Body of pancreas (tissue), 4 donors: ENCODE measurements at regions not wholly inside any gene's neighbourhood (a gene's known extent, or its start where the extent isn't known, plus 50 kb on each side); places are given as distances from the start of the nearest gene placed in this dataset.

ENCODE experiments used
- POLR2A ChIP-seq, 3 donors: fragments of 450-650 bp; IDR thresholded peaks; one replicate each; pipeline ENCODE4 v1.6.1; 2016; ENCODE audit warnings: antibody characterized with exemption in 3 of 3, mild to moderate bottlenecking in 2 of 3
- TF ChIP-seq, protein P1 (sequence below), 7 experiments: fragments of 450-650 bp in 4 of 7; fragments of 200-600 bp in 3 of 7; sonication (generic) in 3 of 7; IDR thresholded peaks; one replicate each; pipeline ENCODE4 v1.5.1; 2016 to 2019; ENCODE audit warnings: antibody characterized with exemption in 7 of 7

DNA sequence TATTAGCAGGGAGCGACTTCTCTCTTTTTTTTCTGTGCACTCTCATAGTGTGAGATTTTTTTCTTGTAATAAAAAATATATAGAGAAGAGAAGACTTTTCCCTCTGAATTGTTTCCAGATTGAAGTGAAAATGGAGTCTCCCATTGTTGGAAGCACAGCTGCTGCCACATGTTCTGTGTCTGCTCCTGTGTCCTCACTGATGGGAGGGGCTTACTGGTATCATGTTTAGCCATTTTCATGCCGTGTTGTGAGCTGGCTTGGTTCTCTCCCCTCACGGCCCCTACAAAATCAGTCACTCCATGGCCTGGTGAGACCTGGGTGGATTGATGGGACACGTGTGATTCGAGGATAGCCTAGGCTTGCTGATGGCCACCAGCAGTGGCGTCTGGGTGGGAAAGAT, 379.7 kb upstream of the DDHD1 start:
- no peak for TF ChIP-seq POLR2A (IDR thresholded peaks at IDR 0.05)
- TF ChIP-seq, protein P1, sequence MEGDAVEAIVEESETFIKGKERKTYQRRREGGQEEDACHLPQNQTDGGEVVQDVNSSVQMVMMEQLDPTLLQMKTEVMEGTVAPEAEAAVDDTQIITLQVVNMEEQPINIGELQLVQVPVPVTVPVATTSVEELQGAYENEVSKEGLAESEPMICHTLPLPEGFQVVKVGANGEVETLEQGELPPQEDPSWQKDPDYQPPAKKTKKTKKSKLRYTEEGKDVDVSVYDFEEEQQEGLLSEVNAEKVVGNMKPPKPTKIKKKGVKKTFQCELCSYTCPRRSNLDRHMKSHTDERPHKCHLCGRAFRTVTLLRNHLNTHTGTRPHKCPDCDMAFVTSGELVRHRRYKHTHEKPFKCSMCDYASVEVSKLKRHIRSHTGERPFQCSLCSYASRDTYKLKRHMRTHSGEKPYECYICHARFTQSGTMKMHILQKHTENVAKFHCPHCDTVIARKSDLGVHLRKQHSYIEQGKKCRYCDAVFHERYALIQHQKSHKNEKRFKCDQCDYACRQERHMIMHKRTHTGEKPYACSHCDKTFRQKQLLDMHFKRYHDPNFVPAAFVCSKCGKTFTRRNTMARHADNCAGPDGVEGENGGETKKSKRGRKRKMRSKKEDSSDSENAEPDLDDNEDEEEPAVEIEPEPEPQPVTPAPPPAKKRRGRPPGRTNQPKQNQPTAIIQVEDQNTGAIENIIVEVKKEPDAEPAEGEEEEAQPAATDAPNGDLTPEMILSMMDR (IDR thresholded peaks at IDR 0.05): no peak
